ENCODE measurements at regions not wholly inside any gene's neighbourhood (a gene's known extent, or its start where the extent isn't known, plus 50 kb on each side); places are given as distances from the start of the nearest gene placed in this dataset.

DNA sequence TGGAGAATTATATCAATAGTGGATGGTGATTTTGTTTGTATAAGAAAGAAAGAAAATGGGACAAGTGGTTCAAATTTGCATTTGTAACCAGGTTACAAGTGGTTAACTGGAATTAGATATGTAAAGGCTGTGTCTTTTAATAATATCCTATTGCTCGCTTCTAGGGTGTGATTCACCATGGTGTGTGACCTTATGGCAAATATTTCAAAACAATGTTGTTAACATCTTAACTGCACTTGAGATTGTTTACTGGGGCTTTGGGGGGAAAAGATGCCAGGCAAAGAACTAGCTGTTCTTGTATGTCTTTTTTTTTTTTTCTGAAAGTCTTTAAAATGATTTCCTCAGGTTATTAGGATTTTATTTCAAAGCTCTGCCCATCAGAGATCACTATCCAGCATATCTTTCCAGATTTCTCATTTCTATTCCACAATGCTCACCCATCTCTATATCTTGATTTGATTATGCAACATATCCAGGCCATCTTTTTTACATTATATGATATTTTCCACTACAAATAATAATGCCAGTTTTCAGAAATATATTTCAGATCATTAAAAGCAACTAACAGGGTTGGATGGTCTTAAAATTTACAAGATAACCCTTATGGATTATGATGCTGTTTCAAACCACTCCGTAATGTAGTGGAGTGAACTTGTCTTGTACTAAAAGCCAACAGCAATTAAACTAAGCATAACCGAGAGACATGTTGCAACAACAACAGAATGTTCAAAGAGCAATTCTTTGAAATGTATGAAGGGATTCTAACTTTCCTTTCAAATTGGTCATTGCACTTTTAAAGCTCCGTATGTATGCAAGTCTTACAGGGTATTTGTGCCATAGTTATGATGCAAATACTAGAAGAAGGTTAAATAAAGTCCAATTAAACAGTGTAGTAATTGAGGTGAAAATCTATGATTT is 341.5 kb upstream of the ETAA1 start:
- TF ChIP-seq, protein P1, sequence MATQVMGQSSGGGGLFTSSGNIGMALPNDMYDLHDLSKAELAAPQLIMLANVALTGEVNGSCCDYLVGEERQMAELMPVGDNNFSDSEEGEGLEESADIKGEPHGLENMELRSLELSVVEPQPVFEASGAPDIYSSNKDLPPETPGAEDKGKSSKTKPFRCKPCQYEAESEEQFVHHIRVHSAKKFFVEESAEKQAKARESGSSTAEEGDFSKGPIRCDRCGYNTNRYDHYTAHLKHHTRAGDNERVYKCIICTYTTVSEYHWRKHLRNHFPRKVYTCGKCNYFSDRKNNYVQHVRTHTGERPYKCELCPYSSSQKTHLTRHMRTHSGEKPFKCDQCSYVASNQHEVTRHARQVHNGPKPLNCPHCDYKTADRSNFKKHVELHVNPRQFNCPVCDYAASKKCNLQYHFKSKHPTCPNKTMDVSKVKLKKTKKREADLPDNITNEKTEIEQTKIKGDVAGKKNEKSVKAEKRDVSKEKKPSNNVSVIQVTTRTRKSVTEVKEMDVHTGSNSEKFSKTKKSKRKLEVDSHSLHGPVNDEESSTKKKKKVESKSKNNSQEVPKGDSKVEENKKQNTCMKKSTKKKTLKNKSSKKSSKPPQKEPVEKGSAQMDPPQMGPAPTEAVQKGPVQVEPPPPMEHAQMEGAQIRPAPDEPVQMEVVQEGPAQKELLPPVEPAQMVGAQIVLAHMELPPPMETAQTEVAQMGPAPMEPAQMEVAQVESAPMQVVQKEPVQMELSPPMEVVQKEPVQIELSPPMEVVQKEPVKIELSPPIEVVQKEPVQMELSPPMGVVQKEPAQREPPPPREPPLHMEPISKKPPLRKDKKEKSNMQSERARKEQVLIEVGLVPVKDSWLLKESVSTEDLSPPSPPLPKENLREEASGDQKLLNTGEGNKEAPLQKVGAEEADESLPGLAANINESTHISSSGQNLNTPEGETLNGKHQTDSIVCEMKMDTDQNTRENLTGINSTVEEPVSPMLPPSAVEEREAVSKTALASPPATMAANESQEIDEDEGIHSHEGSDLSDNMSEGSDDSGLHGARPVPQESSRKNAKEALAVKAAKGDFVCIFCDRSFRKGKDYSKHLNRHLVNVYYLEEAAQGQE (IDR thresholded peaks at IDR 0.05; ENCODE audit: insufficient replicate concordance, low read depth): no peak
- TF ChIP-seq, protein P2, sequence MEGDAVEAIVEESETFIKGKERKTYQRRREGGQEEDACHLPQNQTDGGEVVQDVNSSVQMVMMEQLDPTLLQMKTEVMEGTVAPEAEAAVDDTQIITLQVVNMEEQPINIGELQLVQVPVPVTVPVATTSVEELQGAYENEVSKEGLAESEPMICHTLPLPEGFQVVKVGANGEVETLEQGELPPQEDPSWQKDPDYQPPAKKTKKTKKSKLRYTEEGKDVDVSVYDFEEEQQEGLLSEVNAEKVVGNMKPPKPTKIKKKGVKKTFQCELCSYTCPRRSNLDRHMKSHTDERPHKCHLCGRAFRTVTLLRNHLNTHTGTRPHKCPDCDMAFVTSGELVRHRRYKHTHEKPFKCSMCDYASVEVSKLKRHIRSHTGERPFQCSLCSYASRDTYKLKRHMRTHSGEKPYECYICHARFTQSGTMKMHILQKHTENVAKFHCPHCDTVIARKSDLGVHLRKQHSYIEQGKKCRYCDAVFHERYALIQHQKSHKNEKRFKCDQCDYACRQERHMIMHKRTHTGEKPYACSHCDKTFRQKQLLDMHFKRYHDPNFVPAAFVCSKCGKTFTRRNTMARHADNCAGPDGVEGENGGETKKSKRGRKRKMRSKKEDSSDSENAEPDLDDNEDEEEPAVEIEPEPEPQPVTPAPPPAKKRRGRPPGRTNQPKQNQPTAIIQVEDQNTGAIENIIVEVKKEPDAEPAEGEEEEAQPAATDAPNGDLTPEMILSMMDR (IDR thresholded peaks at IDR 0.05; ENCODE audit: insufficient read depth, low read length): no peak
- no peak for TF ChIP-seq POLR2AphosphoS5 (IDR thresholded peaks at IDR 0.05; ENCODE audit: low read depth)
- no peak for TF ChIP-seq GABPA (IDR thresholded peaks at IDR 0.05; ENCODE audit: low read depth)
- TF ChIP-seq SPI1 (IDR thresholded peaks at IDR 0.05; ENCODE audit: borderline replicate concordance, low read depth): no peak
